ENCODE measurements at regions not wholly inside any gene's neighbourhood (a gene's known extent, or its start where the extent isn't known, plus 50 kb on each side); places are given as distances from the start of the nearest gene placed in this dataset.

GRCh38 chr3:127065138-127065427 is 82.2 kb downstream of the PLXNA1 start:
- peaks cover 5% of the 10 kb centered on the region for H3K4me1 Mint-ChIP-seq
- Histone ChIP-seq H3K27ac (ENCODE audit: low read depth) (no peak overlapping the region), H3F3A (replicated peaks; ENCODE audit: low read depth) (no peaks in the 10 kb centered on the region), H2AFZ (no peak overlapping the region), H3K4me1 (ENCODE audit: insufficient read depth) (no peaks in the 10 kb centered on the region), H3K36me3 (ENCODE audit: insufficient read depth) (no peaks in the 10 kb centered on the region), H3K4me3 (no peak overlapping the region), H4K20me1 (replicated peaks; ENCODE audit: insufficient read depth) (no peaks in the 10 kb centered on the region), H3K79me2 (replicated peaks; ENCODE audit: insufficient read depth) (no peaks in the 10 kb centered on the region), H3K9me2 (ENCODE audit: insufficient read depth) (no peaks in the 10 kb centered on the region), H3K4me2 (no peak overlapping the region), H3K27me3 (ENCODE audit: insufficient read depth) (no peaks in the 10 kb centered on the region)
- no peaks in the 10 kb centered on the region for H3K36me3 Mint-ChIP-seq (ENCODE audit: low read depth)
- no peaks in the 10 kb centered on the region for H3K9me3 Mint-ChIP-seq
- H3K4me3 Mint-ChIP-seq = no peak overlapping the region
- no peak for ATAC-seq
- no peak overlapping the region for H3K27ac Mint-ChIP-seq
- no peak for TF ChIP-seq STAT1 (IDR thresholded peaks at IDR 0.05; ENCODE audit: unreplicated experiment)
- no peak for TF ChIP-seq EZH2phosphoT487 (IDR thresholded peaks at IDR 0.05; ENCODE audit: unreplicated experiment)
- no peak for TF ChIP-seq POLR2AphosphoS5 (IDR thresholded peaks at IDR 0.05; ENCODE audit: low read depth)
- TF ChIP-seq REST (IDR thresholded peaks at IDR 0.05; ENCODE audit: unreplicated experiment) = no peak
- TF ChIP-seq EZH2 (IDR thresholded peaks at IDR 0.05; ENCODE audit: low read depth, unreplicated experiment) = no peak
- TF ChIP-seq ZNF462 (CRISPR knock-in tag; IDR thresholded peaks at IDR 0.05) = no peak
- no peak for TF ChIP-seq CREB1 (CRISPR knock-in tag; IDR thresholded peaks at IDR 0.05; ENCODE audit: low read depth)
- TF ChIP-seq ETS1 (IDR thresholded peaks at IDR 0.05) = no peak
- no peak for TF ChIP-seq JUNB (IDR thresholded peaks at IDR 0.05; ENCODE audit: unreplicated experiment)
- no peak for TF ChIP-seq CTCF (conservative IDR thresholded peaks at IDR 0.05; ENCODE audit: low read depth in 2 of 2)
- no peak for TF ChIP-seq NANOG (IDR thresholded peaks at IDR 0.05; ENCODE audit: borderline replicate concordance)
- TF ChIP-seq ZNF114 (CRISPR knock-in tag; IDR thresholded peaks at IDR 0.05) = no peak
- no peak for TF ChIP-seq ZNF331 (CRISPR knock-in tag; IDR thresholded peaks at IDR 0.05; ENCODE audit: low read depth)
- H3K27me3 Mint-ChIP-seq (ENCODE audit: insufficient read depth, low read depth, poor library complexity) = peaks cover 1% of the 10 kb centered on the region
- DNase-seq (ENCODE audit: low spot score) = no peak

Measured in GM23338 (cell line).